Left lung (tissue), 4 donors: ENCODE measurements at regions not wholly inside any gene's neighbourhood (a gene's known extent, or its start where the extent isn't known, plus 50 kb on each side); places are given as distances from the start of the nearest gene placed in this dataset.

Experiments used
- ATAC-seq: fragments of 200-7000 bp; cut with Tn5 transposase; one replicate; pipeline ENCODE4 v1.9.1; 2020; ENCODE audit warnings: moderate library complexity
- DNase-seq, 4 donors: peaks; one replicate each; pipeline ENCODE4 v3.0.0-alpha.2; 2013 to 2020
- H3K27ac ChIP-seq, 2 donors: fragments of 200-600 bp; sonication (generic) in 1 of 2; one replicate each; pipeline versions ENCODE4 v1.5.0 to v1.8.0; 2020 to 2021
- H3K27me3 ChIP-seq, 2 donors: fragments of 200-600 bp; sonication (generic) in 1 of 2; one replicate each; pipeline versions ENCODE4 v1.5.0 to v1.8.0; 2020 to 2021
- H3K36me3 ChIP-seq, 2 donors: fragments of 200-600 bp; sonication (generic) in 1 of 2; one replicate each; pipeline versions ENCODE4 v1.5.0 to v1.8.0; 2020 to 2021
- H3K4me1 ChIP-seq, 2 donors: fragments of 200-600 bp; one replicate each; pipeline ENCODE4 v1.8.0; 2021
- H3K4me3 ChIP-seq, 2 donors: fragments of 200-600 bp; sonication (generic) in 1 of 2; one replicate each; pipeline versions ENCODE4 v1.5.0 to v1.8.0; 2020 to 2021; ENCODE audit warnings: mild to moderate bottlenecking in 1 of 2
- H3K9me3 ChIP-seq, 2 donors: fragments of 200-600 bp; sonication (generic) in 1 of 2; one replicate each; pipeline versions ENCODE4 v1.5.0 to v1.8.0; 2020 to 2021
- intact Hi-C, 2 donors: fragments of 100-400 bp; cut with DNase I; formaldehyde crosslinking; loops; one replicate each; pipeline versions ENCODE4 v1.11.2 to v1.14.2; 2022
- TF ChIP-seq, protein P1 (sequence below), 2 donors: fragments of 200-600 bp; sonication (generic) in 1 of 2; IDR thresholded peaks; one replicate each; pipeline versions ENCODE4 v1.5.0 to v1.8.0; 2021; ENCODE audit warnings: antibody characterized with exemption in 2 of 2
- donor health status: DM: no; HTN: yes; CAD: no.
- donor health status: DM: no; HTN: no; CAD: no.

DNA sequence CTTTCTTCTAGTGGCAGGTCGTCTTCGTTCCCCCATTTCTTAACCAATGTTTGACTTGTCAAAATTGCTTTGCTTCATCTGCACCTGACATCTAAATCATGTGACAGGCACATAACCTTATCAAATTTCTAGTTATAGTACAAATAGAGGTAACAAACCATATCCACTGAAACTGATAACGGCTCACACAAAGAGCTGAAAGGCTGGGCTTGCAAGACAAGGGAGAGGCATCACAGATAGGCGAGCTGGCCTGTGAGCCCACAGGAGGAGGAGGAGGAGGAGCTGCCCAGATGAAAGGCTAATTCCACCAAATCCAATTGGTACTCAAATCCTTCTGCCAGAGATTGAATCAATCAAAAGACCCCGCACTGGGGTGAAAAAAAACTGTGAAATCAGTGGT lies 80.2 kb upstream of the NEBL start:
- H3K4me1 ChIP-seq, result no peaks in the 10 kb centered on the region
- H3K4me3 ChIP-seq, result no peak overlapping the region
- H3K36me3 ChIP-seq, result no peaks in the 10 kb centered on the region
- DNase-seq (no peak), ATAC-seq (no peak)
- intact Hi-C loops, result no loop called here
- H3K9me3 ChIP-seq, result no peaks in the 10 kb centered on the region
- H3K27ac ChIP-seq, result no peak overlapping the region
- TF ChIP-seq, protein P1, sequence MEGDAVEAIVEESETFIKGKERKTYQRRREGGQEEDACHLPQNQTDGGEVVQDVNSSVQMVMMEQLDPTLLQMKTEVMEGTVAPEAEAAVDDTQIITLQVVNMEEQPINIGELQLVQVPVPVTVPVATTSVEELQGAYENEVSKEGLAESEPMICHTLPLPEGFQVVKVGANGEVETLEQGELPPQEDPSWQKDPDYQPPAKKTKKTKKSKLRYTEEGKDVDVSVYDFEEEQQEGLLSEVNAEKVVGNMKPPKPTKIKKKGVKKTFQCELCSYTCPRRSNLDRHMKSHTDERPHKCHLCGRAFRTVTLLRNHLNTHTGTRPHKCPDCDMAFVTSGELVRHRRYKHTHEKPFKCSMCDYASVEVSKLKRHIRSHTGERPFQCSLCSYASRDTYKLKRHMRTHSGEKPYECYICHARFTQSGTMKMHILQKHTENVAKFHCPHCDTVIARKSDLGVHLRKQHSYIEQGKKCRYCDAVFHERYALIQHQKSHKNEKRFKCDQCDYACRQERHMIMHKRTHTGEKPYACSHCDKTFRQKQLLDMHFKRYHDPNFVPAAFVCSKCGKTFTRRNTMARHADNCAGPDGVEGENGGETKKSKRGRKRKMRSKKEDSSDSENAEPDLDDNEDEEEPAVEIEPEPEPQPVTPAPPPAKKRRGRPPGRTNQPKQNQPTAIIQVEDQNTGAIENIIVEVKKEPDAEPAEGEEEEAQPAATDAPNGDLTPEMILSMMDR (IDR thresholded peaks at IDR 0.05), result no peak
- no peaks in the 10 kb centered on the region for H3K27me3 ChIP-seq

DNA sequence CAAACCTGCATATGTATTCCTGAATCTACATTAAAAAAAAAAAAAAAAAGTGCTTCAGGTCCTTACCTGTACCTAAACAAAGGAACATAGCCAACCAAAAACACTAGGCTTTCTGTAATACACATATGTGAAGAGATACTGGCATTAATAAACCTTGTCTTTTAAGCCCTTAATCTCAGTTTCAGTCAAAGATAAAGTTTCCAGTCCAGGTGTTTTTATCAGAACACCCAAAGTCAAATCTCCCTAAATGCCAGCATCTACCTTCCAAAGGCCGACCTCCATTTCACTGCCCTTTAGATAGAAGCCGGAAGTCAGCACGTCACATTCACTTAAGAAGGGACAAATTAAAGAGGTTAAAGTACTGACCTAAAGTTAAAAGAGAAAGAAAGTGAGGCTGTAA lies 79.8 kb upstream of the NEBL start:
- TF ChIP-seq, protein P1 (IDR thresholded peaks at IDR 0.05), result no peak
- Histone ChIP-seq H3K9me3 (no peaks in the 10 kb centered on the region), H3K27ac (no peak overlapping the region), H3K27me3 (no peaks in the 10 kb centered on the region), H3K36me3 (no peaks in the 10 kb centered on the region), H3K4me3 (no peak overlapping the region), H3K4me1 (no peaks in the 10 kb centered on the region)
- intact Hi-C loops, result no loop called here
- ATAC-seq (no peak), DNase-seq (no peak)

DNA sequence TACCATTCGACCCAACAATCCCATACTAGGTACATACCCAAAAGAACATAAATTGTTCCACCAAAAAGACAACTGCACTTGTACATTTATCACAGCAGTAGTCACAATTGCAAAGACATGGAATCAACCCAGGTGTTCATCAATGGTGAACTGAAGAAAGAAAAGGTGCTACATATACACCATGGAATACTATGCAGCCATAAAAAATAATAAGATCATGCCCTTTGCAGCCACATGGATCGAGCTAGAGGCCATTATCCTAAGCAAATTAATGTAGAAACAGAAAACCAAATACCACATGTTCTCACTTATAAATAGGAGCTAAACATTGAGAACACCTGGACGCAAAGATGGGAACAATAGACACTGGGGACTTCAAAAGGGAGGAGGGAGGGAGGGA lies 79.3 kb upstream of the NEBL start:
- Histone ChIP-seq H3K4me1 (no peaks in the 10 kb centered on the region), H3K27me3 (no peaks in the 10 kb centered on the region), H3K36me3 (no peaks in the 10 kb centered on the region), H3K4me3 (no peak overlapping the region), H3K9me3 (no peaks in the 10 kb centered on the region), H3K27ac (no peak overlapping the region)
- no peak for ATAC-seq
- no peak for DNase-seq
- TF ChIP-seq, protein P1 (IDR thresholded peaks at IDR 0.05), result no peak
- intact Hi-C loops, result no loop called here

DNA sequence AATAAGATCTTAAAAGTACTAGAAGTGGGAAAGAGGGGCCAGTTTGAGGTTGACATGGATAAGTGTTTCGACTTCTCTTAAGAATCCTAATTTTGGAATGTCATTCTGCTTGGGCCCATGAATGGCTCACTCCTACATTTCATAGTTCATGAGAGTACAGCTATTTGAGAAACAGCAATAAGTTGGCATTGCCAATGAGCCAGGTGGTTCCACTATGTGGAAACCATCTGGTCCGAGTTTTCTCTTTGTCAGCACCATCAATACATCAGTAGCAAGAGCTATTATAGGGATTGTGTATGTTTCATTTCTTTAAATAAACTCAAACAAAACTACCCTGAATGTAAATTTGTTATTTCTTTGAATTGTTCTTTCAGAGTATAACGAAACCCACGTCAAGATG lies 78.1 kb upstream of the NEBL start:
- intact Hi-C loops, result no loop called here
- ATAC-seq, result no peak
- Histone ChIP-seq H3K27ac (no peak overlapping the region), H3K4me3 (no peak overlapping the region), H3K36me3 (no peaks in the 10 kb centered on the region), H3K9me3 (no peaks in the 10 kb centered on the region), H3K4me1 (no peaks in the 10 kb centered on the region), H3K27me3 (no peaks in the 10 kb centered on the region)
- TF ChIP-seq, protein P1 (IDR thresholded peaks at IDR 0.05), result no peak
- no peak for DNase-seq

DNA sequence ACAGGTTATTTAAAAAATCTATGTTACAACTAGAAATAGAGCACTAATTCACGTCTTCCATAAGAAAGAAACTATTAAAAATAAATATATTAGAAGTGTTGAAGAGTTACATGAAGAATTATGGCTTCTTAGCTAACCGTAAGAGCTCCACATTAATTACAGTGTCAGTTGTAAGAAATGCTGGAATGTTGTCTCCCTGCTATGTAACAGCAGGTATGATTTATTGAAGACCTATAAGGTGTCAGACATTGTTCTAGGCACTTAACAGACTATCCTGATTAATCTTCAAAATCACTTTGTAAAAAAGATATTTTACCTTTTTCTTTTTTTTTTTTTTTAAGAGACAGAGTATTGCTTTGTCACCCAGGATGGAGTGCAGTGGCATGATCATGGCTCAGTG lies 75.8 kb upstream of the NEBL start:
- no peak for ATAC-seq
- TF ChIP-seq, protein P1 (IDR thresholded peaks at IDR 0.05), result no peak

More for the DNA sequence above, 75.8 kb upstream of the NEBL start:
- H3K4me3 ChIP-seq, result no peak overlapping the region
- no peak overlapping the region for H3K27ac ChIP-seq
- no peaks in the 10 kb centered on the region for H3K27me3 ChIP-seq
- intact Hi-C loops, result no loop called here
- DNase-seq, result no peak
- no peaks in the 10 kb centered on the region for H3K36me3 ChIP-seq
- H3K4me1 ChIP-seq, result no peaks in the 10 kb centered on the region
- H3K9me3 ChIP-seq, result no peaks in the 10 kb centered on the region
